ENCODE measurements at regions not wholly inside any gene's neighbourhood (a gene's known extent, or its start where the extent isn't known, plus 50 kb on each side); places are given as distances from the start of the nearest gene placed in this dataset.
A peak's percentile ranks its signal among the peaks of the same experiment; 100 is the strongest.

DNA sequence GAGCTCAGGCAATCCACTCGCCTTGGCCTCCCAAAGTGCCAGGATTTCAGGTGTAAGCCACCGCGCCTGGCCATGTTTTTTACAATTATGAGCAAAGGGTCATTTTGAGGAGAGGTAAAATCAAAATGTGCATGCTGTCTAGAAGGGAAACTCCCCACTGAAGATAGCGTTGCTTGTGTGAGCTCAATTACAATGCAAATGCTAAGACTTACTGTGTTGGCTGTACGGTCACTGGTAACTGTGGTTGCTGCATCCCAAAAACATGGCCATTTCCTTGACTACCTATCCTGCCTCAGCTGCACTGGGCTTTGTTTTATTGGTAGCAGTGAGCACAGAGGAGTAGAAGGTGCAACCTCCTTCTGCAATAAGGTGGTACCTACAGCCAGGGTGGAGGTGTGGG lies 77.4 kb upstream of the SPATA31E1 start:
- peaks cover 7% of the 10 kb centered on the region for H3K27me3 Mint-ChIP-seq
- H3K4me1 Mint-ChIP-seq, result no peaks in the 10 kb centered on the region
- no peak for ATAC-seq
- no peak overlapping the region for H3K27ac Mint-ChIP-seq
- H3K9me3 Mint-ChIP-seq, result peaks cover 6% of the 10 kb centered on the region
- H3K36me3 Mint-ChIP-seq, result no peaks in the 10 kb centered on the region
- no peak overlapping the region for H3K4me3 Mint-ChIP-seq

DNA sequence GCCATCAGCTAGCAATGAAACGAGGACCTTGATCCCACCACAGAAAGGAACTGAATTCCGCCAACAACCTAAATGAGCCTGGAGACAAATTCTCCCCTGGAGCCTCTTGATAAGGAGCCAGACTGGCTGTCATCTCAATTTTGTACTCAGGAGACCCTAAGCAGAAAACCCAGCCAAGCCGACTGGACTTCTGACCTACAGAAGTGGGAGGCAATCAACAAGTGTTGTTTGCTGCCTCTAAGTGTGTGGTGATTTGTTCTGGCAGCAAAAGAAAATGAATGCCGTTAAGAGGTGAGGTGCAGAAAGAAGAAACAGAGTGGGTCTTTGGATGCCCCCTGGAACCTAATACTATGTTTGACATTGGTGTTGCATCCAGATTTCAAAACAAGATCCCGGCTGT lies 72.7 kb upstream of the SPATA31E1 start:
- H3K27me3 Mint-ChIP-seq, result no peaks in the 10 kb centered on the region
- H3K27ac Mint-ChIP-seq, result no peak overlapping the region
- no peak for ATAC-seq
- peaks cover 7% of the 10 kb centered on the region for H3K9me3 Mint-ChIP-seq
- no peak overlapping the region for H3K4me3 Mint-ChIP-seq
- no peaks in the 10 kb centered on the region for H3K4me1 Mint-ChIP-seq
- H3K36me3 Mint-ChIP-seq, result no peaks in the 10 kb centered on the region

- no peaks in the 10 kb centered on the region for H3K36me3 Mint-ChIP-seq
- H3K9me3 Mint-ChIP-seq, result peaks cover 10% of the 10 kb centered on the region
- no peak for ATAC-seq
- H3K4me3 Mint-ChIP-seq, result no peak overlapping the region
- H3K4me1 Mint-ChIP-seq, result no peaks in the 10 kb centered on the region
- no peak overlapping the region for H3K27ac Mint-ChIP-seq
- H3K27me3 Mint-ChIP-seq, result no peaks in the 10 kb centered on the region
These were observed 71.9 kb upstream of the SPATA31E1 start for GRCh38 chr9:87810679-87811178.

DNA sequence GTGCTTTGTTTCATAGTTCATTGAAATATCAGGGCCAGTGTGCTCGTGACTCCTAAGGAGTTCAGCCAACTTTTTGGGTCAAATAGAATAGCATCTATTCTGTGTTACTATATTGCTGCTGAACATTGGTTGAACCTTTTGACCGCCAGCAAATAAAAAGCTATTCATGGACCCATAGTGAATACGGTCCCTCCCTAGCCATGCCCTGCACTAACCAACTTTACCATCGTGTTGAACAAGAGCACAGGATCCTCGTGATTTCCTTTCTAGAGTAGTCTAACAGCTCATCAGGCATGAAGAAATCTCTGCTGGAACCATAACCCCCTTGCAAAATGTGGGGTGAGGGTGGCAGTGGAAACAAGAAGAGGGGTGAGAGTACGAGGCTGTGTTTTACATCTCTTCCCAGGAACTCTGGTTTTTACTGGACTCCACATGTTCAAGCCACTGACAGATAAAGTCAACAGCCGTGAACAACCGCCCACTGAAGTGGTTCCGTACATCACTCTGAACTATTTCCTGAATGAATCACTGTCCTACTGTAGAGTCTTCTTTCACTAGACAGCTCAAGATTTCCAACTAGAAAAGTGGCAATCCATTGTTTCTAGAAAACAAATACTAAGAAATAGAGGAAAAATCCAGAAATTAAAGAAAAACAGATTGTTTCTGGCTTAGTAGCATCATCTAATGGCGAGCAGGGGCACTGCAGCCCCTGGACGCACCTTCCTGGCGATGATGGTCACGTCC lies 70.1 kb upstream of the SPATA31E1 start:
- no peak for ATAC-seq
- Mint-ChIP-seq H3K36me3 (no peaks in the 10 kb centered on the region), H3K9me3 (peaks cover 10% of the 10 kb centered on the region), H3K27ac (no peak overlapping the region), H3K27me3 (no peaks in the 10 kb centered on the region), H3K4me3 (no peak overlapping the region), H3K4me1 (no peaks in the 10 kb centered on the region)

DNA sequence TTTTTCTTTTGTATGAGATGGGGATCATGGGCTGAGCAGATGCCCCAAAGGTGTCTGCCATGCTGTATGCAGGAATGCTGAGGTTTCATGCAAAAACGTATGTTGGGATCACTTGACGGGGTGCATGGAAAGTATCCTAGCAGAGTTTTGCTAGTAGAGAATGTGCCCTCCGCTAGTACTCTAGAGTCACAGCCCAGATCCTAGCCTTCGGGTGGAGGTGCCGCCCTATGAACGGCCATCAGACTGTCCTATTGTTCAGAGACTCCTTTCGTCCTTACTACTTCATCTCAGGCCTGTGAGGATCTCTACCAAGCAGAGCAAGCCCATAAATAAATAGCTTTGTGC lies 69.6 kb upstream of the SPATA31E1 start:
- Mint-ChIP-seq H3K4me1 (no peaks in the 10 kb centered on the region), H3K27me3 (no peaks in the 10 kb centered on the region), H3K4me3 (no peak overlapping the region), H3K9me3 (peaks cover 7% of the 10 kb centered on the region), H3K27ac (no peak overlapping the region), H3K36me3 (no peaks in the 10 kb centered on the region)
- ATAC-seq, result no peak

- no peak overlapping the region for H3K4me3 Mint-ChIP-seq
- H3K27ac Mint-ChIP-seq, result no peak overlapping the region
- H3K4me1 Mint-ChIP-seq, result no peaks in the 10 kb centered on the region
- no peaks in the 10 kb centered on the region for H3K36me3 Mint-ChIP-seq
- no peak for ATAC-seq
- H3K9me3 Mint-ChIP-seq, result peaks cover 4% of the 10 kb centered on the region
- H3K27me3 Mint-ChIP-seq, result no peaks in the 10 kb centered on the region
These were observed 66.6 kb upstream of the SPATA31E1 start for GRCh38 chr9:87816036-87816435.

- H3K4me1 Mint-ChIP-seq, result no peaks in the 10 kb centered on the region
- no peaks in the 10 kb centered on the region for H3K36me3 Mint-ChIP-seq
- H3K27me3 Mint-ChIP-seq, result no peaks in the 10 kb centered on the region
- no peak overlapping the region for H3K27ac Mint-ChIP-seq
- H3K4me3 Mint-ChIP-seq, result no peak overlapping the region
- peaks cover 4% of the 10 kb centered on the region for H3K9me3 Mint-ChIP-seq
- no peak for ATAC-seq
These were observed 64.4 kb upstream of the SPATA31E1 start for GRCh38 chr9:87818308-87818707.

- Mint-ChIP-seq H3K36me3 (no peaks in the 10 kb centered on the region), H3K9me3 (no peaks in the 10 kb centered on the region), H3K4me1 (no peaks in the 10 kb centered on the region), H3K27me3 (peaks cover 9% of the 10 kb centered on the region), H3K4me3 (no peak overlapping the region), H3K27ac (no peak overlapping the region)
- ATAC-seq, result peak; percentile 17
These were observed 58.3 kb upstream of the SPATA31E1 start for GRCh38 chr9:87824216-87824875.

DNA sequence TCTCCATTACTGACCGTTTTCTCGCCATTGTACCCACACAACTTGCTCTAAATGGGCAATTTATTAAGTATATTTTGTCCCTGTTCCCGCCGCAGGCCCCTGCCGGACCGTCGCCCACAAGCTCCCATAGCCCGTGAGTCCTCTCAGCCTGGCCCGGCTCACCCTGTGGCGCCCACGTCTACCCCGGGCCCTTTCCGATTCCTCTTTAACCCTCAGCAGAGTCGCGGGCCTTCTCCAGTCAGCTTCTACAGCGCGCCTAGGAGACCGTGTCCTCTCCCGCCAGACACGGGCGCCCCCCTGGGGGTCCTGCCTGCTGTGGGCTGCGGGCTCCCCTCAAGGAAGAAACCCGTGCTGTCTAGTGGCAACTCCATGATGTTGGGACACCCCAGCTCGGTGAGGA lies 57.8 kb upstream of the SPATA31E1 start:
- H3K9me3 Mint-ChIP-seq, result no peaks in the 10 kb centered on the region
- ATAC-seq, result no peak
- H3K4me3 Mint-ChIP-seq, result no peak overlapping the region
- H3K27ac Mint-ChIP-seq, result no peak overlapping the region
- H3K27me3 Mint-ChIP-seq, result peaks cover 9% of the 10 kb centered on the region
- H3K36me3 Mint-ChIP-seq, result no peaks in the 10 kb centered on the region
- no peaks in the 10 kb centered on the region for H3K4me1 Mint-ChIP-seq

- Mint-ChIP-seq H3K36me3 (no peaks in the 10 kb centered on the region), H3K4me1 (no peaks in the 10 kb centered on the region), H3K27ac (no peak overlapping the region), H3K4me3 (no peak overlapping the region), H3K27me3 (peaks cover 9% of the 10 kb centered on the region), H3K9me3 (no peaks in the 10 kb centered on the region)
- ATAC-seq, result no peak
These were observed 56.3 kb upstream of the SPATA31E1 start for GRCh38 chr9:87826331-87826730.

- H3K9me3 Mint-ChIP-seq, result no peaks in the 10 kb centered on the region
- H3K36me3 Mint-ChIP-seq, result no peaks in the 10 kb centered on the region
- H3K27me3 Mint-ChIP-seq, result peaks cover 9% of the 10 kb centered on the region
- H3K4me1 Mint-ChIP-seq, result no peaks in the 10 kb centered on the region
- H3K27ac Mint-ChIP-seq, result no peak overlapping the region
- ATAC-seq, result no peak
- H3K4me3 Mint-ChIP-seq, result no peak overlapping the region
These were observed 55.3 kb upstream of the SPATA31E1 start for GRCh38 chr9:87827341-87827740.

DNA sequence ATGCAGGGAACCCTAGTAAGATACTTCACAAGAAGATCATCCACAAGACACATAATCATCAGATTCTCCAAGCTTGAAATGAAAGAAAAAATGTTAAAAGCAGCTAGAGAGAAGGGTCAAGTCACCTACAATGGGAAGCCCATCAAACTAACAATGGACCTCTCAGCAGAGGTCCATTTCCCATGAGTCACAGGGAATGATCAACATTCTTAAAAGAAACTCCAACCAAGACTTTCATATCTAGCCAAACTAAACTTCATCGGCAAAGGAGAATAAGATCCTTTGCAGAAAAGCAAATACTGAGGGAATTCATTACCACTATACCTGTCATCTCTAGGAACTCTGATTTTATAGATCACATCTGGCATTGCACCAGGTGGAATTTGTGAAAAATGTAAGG lies 52.9 kb upstream of the SPATA31E1 start:
- Mint-ChIP-seq H3K9me3 (no peaks in the 10 kb centered on the region), H3K4me3 (no peak overlapping the region), H3K27me3 (peaks cover 9% of the 10 kb centered on the region), H3K27ac (no peak overlapping the region), H3K36me3 (no peaks in the 10 kb centered on the region), H3K4me1 (no peaks in the 10 kb centered on the region)
- ATAC-seq, result no peak

GRCh38 chr9:87830446-87830845 lies 52.2 kb upstream of the SPATA31E1 start:
- ATAC-seq, result no peak
- no peaks in the 10 kb centered on the region for H3K9me3 Mint-ChIP-seq

DNA sequence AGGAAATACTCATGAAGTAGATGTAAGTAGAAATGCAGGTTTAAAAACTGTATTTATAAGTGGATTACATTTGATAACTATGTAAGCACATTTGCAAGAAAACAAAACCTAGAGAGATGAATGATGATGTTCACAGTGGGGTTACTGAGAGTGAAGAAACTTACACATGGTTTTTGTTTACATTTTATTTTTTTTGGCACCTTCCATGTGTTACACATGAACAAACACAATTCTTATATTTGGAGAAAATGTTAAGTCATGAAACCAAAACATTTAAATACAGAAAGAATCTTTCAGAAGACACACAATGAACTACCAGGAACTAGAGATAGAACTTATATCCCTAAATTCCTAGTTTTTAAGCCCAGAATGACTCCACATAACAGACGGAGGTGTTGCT lies 51.5 kb upstream of the SPATA31E1 start:
- no peaks in the 10 kb centered on the region for H3K36me3 Mint-ChIP-seq
- no peak overlapping the region for H3K27ac Mint-ChIP-seq
- no peaks in the 10 kb centered on the region for H3K9me3 Mint-ChIP-seq
- peaks cover 9% of the 10 kb centered on the region for H3K27me3 Mint-ChIP-seq
- no peak overlapping the region for H3K4me3 Mint-ChIP-seq
- ATAC-seq, result no peak
- H3K4me1 Mint-ChIP-seq, result no peaks in the 10 kb centered on the region

More at GRCh38 chr9:87830446-87830845, 52.2 kb upstream of the SPATA31E1 start:
- Mint-ChIP-seq H3K4me1 (no peaks in the 10 kb centered on the region), H3K4me3 (no peak overlapping the region), H3K27me3 (peaks cover 9% of the 10 kb centered on the region), H3K36me3 (no peaks in the 10 kb centered on the region), H3K27ac (no peak overlapping the region)

All from stimulated activated memory B cell treated with anti-CD40 and anti-IgM and Interleukin-4, amounts not matched to agents 10 μg/mL and 1 μg/mL and 100 μg/mL, for 72 hours (primary cell).